Omental fat pad (tissue), 3 donors: ENCODE measurements at regions not wholly inside any gene's neighbourhood (a gene's known extent, or its start where the extent isn't known, plus 50 kb on each side); places are given as distances from the start of the nearest gene placed in this dataset.
"Not testable (repeated sequence)": the region's sequence is repeated elsewhere in the genome, so short reads cannot be mapped to it uniquely, and the experiment has no call there.

Experiments used
- ATAC-seq: fragments of 150-250 bp; one replicate; pipeline ENCODE4 v1.9.1; 2016; ENCODE audit warnings: mild to moderate bottlenecking, moderate library complexity; ENCODE audit not compliant: low FRiP score
- DNase-seq: peaks from one replicate; pipeline ENCODE4 v3.0.0-alpha.2; 2019; ENCODE audit warnings: low spot score
- CTCF ChIP-seq, 3 donors: fragments of 450-650 bp; IDR thresholded peaks; one replicate each; pipeline ENCODE4 v1.5.1; 2016 to 2017; ENCODE audit warnings: antibody characterized with exemption in 3 of 3, mild to moderate bottlenecking in 3 of 3, moderate library complexity in 2 of 3

- DNase-seq (no peak), ATAC-seq (no peak)
- TF ChIP-seq CTCF (IDR thresholded peaks at IDR 0.05), result no peak
Measured at GRCh38 chr13:93037780-93038179, 188.8 kb upstream of the GPC6 start.

- no peak for TF ChIP-seq CTCF (IDR thresholded peaks at IDR 0.05)
- ATAC-seq, result no peak
Measured at GRCh38 chr13:93038187-93038586, 188.4 kb upstream of the GPC6 start.

DNA sequence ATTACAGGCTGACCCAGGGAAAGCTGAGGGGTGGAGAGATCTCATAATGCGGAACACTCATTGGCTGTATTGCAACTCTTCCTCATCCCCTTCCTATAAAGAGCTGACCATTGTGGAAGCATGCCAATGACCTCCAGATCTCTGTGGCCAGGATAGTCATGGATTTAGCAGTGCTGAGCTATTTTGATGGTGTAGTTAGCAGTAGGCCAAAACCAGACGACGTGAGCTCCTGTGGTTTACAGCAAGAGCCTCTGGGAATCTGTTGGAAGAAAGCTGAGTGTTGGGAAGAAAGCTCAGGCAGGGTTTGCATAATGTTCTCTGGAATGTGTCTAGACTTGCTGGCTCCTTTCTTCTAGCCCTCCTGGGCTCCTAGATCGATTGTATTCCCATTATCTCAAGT is 187.5 kb upstream of the GPC6 start:
- ATAC-seq (no peak), DNase-seq (no peak)
- TF ChIP-seq CTCF (IDR thresholded peaks at IDR 0.05), result no peak

More at GRCh38 chr13:93038187-93038586, 188.4 kb upstream of the GPC6 start:
- no peak for DNase-seq

DNA sequence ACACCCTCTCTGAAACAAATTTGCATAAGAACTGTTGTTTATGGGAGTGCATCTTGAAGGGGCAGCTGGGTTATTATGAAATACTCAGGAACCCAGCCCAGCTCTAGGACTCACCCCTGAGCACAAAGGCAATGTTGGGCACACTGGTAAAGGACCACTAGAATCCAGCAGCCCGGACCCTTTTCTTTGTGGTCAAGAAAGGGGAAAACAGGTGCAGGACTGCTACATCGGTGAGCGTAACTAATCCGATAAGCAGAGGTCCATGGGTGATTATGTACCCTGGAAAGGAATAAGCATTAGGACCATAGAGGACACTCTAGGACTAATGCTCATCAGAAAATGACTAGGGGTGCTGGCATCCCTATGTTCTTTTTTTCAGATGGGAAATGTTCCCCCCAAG is 185.0 kb upstream of the GPC6 start:
- not testable (repeated sequence) for DNase-seq, ATAC-seq

DNA sequence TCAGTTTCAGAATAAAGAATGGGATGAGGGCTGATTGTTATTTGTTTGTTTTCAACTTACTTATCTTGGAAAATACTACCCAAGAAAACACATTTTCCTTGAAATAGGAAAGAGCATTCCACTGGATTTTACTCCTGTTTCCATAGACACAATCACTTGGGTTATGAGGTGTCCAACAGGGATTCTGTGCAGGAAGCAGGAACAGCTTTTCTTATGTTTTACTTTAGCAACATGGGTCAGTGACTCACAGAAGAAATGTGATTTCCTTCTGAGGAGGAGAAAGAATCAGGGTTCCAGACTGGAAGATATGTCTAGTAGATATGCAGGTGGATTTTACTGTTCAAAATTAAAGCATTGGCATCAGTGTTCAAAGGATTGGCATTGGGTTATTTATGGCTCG is 180.8 kb upstream of the GPC6 start:
- ATAC-seq (no peak), DNase-seq (no peak)
- no peak for TF ChIP-seq CTCF (IDR thresholded peaks at IDR 0.05)

DNA sequence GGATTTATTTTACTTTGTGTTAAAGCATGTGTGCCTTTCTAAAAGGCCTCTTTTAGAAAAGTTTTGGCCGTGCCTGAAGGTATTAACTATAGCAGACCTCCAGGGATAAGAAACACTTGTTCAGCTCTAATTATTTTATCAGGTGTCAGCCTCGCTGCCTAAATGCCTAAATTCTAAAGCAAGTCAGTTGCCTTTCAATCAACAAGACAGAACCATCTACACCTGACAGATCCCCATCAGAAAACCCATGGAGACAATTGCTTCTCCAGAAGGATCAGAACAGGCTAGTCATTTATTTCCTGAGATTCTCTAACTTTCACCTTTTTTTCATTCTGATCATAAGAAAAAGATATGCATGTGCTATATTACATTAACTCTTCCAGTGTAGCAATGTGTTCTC is 171.4 kb upstream of the GPC6 start:
- ATAC-seq, result no peak
- DNase-seq, result no peak
- no peak for TF ChIP-seq CTCF (IDR thresholded peaks at IDR 0.05)

- no peak for TF ChIP-seq CTCF (IDR thresholded peaks at IDR 0.05)
- DNase-seq (no peak), ATAC-seq (no peak)
Measured at GRCh38 chr13:93058301-93058700, 168.3 kb upstream of the GPC6 start.

DNA sequence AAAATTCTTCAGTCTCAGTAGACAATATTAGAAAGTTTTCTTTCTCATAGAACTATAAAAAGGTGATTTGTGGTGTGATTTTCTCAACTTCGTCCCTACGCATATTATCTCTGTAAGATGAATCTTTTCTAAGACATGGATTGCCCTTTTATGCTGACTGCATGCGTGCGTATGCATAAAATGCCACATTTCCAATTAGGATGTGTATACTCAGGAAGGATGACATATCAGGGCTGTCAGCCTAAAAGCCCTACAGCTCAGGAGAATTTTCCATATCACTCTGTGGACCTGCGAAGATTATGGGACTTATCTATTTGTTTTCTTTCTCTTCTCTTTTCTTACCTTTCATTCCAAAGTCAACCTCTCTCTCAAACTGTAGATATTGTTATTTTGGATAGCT is 166.5 kb upstream of the GPC6 start:
- DNase-seq (no peak), ATAC-seq (no peak)
- no peak for TF ChIP-seq CTCF (IDR thresholded peaks at IDR 0.05)
